Nephron (organoid): ENCODE measurements at regions not wholly inside any gene's neighbourhood (a gene's known extent, or its start where the extent isn't known, plus 50 kb on each side); places are given as distances from the start of the nearest gene placed in this dataset.
A peak's percentile ranks its signal among the peaks of the same experiment; 100 is the strongest.

Source experiments
- H3K27ac Mint-ChIP-seq, 3 experiments: 2 replicates each; pipeline ENCODE4 v1.8.0; 2020; ENCODE audit warnings: mixed read lengths in 3 of 3, mild to moderate bottlenecking in 2 of 3, moderate library complexity in 1 of 3
- H3K27me3 Mint-ChIP-seq: 2 replicates; pipeline ENCODE4 v1.8.0; 2021; ENCODE audit warnings: low read depth, mild to moderate bottlenecking, moderate library complexity, mixed read lengths
- H3K36me3 Mint-ChIP-seq: 2 replicates; pipeline ENCODE4 v1.8.0; 2020; ENCODE audit warnings: low read depth, mixed read lengths
- H3K4me1 Mint-ChIP-seq: 2 replicates; pipeline ENCODE4 v1.8.0; 2020; ENCODE audit warnings: mixed read lengths
- H3K4me3 Mint-ChIP-seq, 3 experiments: 2 replicates each; pipeline ENCODE4 v1.8.0; 2020; ENCODE audit warnings: mild to moderate bottlenecking in 3 of 3, mixed read lengths in 3 of 3, moderate library complexity in 2 of 3
- H3K9me3 Mint-ChIP-seq: 2 replicates; pipeline ENCODE4 v1.8.0; 2020; ENCODE audit warnings: mixed read lengths
- CTCF ChIP-seq, 3 experiments: fragments of 200-600 bp; sonication (generic); IDR thresholded peaks; one replicate each; pipeline ENCODE4 v1.5.0; 2021; ENCODE audit warnings: antibody characterized with exemption in 3 of 3; ENCODE audit not compliant: unreplicated experiment in 3 of 3

DNA sequence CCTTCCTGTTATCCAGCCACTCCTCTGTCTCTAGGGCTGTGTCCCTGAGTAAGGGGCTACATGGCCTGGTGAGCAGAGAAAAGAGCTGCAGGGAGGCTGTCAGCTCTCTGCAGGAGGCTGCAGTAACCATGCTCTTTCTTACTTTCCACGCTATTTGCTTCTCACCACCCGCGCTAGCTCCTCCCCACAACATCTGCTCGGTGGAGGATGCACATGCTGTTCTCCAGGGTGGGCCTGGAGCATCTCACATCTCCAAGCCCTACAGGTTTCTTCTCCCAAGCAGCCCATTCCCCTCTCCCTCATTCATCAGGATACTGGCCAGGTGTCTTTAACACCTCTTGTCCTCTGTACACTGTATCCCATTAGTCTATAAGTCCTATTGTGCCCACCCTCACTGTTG, 103.8 kb downstream of the IER5 start:
- Mint-ChIP-seq H3K4me3 (no peak overlapping the region), H3K27me3 (peaks cover 19% of the 10 kb centered on the region), H3K9me3 (peaks cover 8% of the 10 kb centered on the region)

GRCh38 chr1:181202986-181203555, 114.6 kb downstream of the IER5 start:
- Mint-ChIP-seq H3K27me3 (peaks cover 22% of the 10 kb centered on the region), H3K4me3 (no peak overlapping the region), H3K36me3 (no peaks in the 10 kb centered on the region), H3K27ac (no peak overlapping the region), H3K9me3 (peaks cover 12% of the 10 kb centered on the region), H3K4me1 (peaks cover 4% of the 10 kb centered on the region)
- TF ChIP-seq CTCF (IDR thresholded peaks at IDR 0.05; ENCODE audit: unreplicated experiment in 3 of 3), result no peak

More for the DNA sequence above, 103.8 kb downstream of the IER5 start:
- peaks cover 6% of the 10 kb centered on the region for H3K4me1 Mint-ChIP-seq
- no peak for TF ChIP-seq CTCF (IDR thresholded peaks at IDR 0.05; ENCODE audit: unreplicated experiment in 3 of 3)
- no peaks in the 10 kb centered on the region for H3K36me3 Mint-ChIP-seq
- no peak overlapping the region for H3K27ac Mint-ChIP-seq

GRCh38 chr1:181204530-181204929, 116.0 kb downstream of the IER5 start:
- peaks cover 14% of the 10 kb centered on the region for H3K27me3 Mint-ChIP-seq
- H3K27ac Mint-ChIP-seq, result no peak overlapping the region
- H3K36me3 Mint-ChIP-seq, result no peaks in the 10 kb centered on the region
- no peak for TF ChIP-seq CTCF (IDR thresholded peaks at IDR 0.05; ENCODE audit: unreplicated experiment in 3 of 3)
- peaks cover 10% of the 10 kb centered on the region for H3K9me3 Mint-ChIP-seq
- H3K4me1 Mint-ChIP-seq, result peaks cover 4% of the 10 kb centered on the region
- no peak overlapping the region for H3K4me3 Mint-ChIP-seq

GRCh38 chr1:181205901-181206300, 117.4 kb downstream of the IER5 start:
- Mint-ChIP-seq H3K27ac (peak overlapping the region in 2 of 3 experiments; percentile 27 to 39), H3K4me3 (no peak overlapping the region)
- no peak for TF ChIP-seq CTCF (IDR thresholded peaks at IDR 0.05; ENCODE audit: unreplicated experiment in 3 of 3)

GRCh38 chr1:181206513-181206912, 118.0 kb downstream of the IER5 start:
- Mint-ChIP-seq H3K4me1 (peaks cover 4% of the 10 kb centered on the region), H3K4me3 (no peak overlapping the region), H3K9me3 (no peaks in the 10 kb centered on the region), H3K36me3 (no peaks in the 10 kb centered on the region), H3K27ac (no peak overlapping the region), H3K27me3 (peaks cover 21% of the 10 kb centered on the region)
- no peak for TF ChIP-seq CTCF (IDR thresholded peaks at IDR 0.05; ENCODE audit: unreplicated experiment in 3 of 3)

More at GRCh38 chr1:181205901-181206300, 117.4 kb downstream of the IER5 start:
- Mint-ChIP-seq H3K27me3 (peaks cover 15% of the 10 kb centered on the region), H3K9me3 (no peaks in the 10 kb centered on the region), H3K4me1 (peaks cover 4% of the 10 kb centered on the region), H3K36me3 (no peaks in the 10 kb centered on the region)
